Neural progenitor cell (in vitro differentiated cells): ENCODE measurements at regions not wholly inside any gene's neighbourhood (a gene's known extent, or its start where the extent isn't known, plus 50 kb on each side); places are given as distances from the start of the nearest gene placed in this dataset.

Source experiments
- CTCF ChIP-seq: fragments of 200-600 bp; sonication (generic); IDR thresholded peaks from 2 replicates; pipeline ENCODE4 v1.5.1; 2017; ENCODE audit warnings: antibody characterized with exemption, mild to moderate bottlenecking
- EZH2phosphoT487 ChIP-seq: fragments of 200-600 bp; sonication (generic); IDR thresholded peaks from 2 replicates; pipeline ENCODE4 v1.6.1; 2017; ENCODE audit warnings: antibody characterized with exemption

DNA sequence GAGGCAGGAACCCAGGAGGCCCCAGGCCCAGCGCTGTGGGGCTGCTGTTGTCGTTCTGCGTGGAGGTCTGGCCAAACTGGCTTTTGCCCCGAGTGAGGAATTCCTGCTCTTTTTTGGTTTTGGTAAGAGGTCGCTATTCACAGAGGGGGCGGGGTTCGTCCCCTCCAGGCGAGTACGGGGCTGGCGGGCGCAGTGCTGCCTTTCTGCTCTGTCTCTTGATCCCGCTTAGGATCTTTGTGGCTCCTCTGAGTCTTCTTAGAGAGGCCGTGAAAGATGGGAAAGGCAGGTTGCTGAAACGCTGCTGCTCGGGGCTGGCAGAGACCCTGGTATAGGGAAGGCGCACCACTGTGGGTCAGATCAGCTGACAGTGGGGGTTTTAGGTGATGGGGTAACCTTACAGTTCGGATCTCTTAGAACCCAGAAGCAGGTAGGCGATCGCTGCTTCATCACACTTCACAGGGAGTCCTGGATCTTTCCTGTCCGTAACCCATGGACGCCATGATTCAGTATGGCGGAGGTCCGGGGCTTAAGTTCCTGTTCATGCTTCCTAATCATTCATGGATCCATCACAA, 136.7 kb downstream of the KIF20B start:
- TF ChIP-seq CTCF (no peak), EZH2phosphoT487 (no peak)
